H1 (cell line): ENCODE measurements at regions not wholly inside any gene's neighbourhood (a gene's known extent, or its start where the extent isn't known, plus 50 kb on each side); places are given as distances from the start of the nearest gene placed in this dataset.
"Not testable (repeated sequence)": the region's sequence is repeated elsewhere in the genome, so short reads cannot be mapped to it uniquely, and the experiment has no call there.

ENCODE experiments used
- CTCF ChIA-PET: fragments of 300-600 bp; sonication (Branson Sonifier 250); formaldehyde crosslinking; loops from one replicate; lab custom pipeline; 2021; ENCODE audit not compliant: partially characterized antibody; lab: Charles Lee
- POLR2A ChIA-PET: fragments of 300-600 bp; sonication (Branson Sonifier 250); formaldehyde crosslinking; loops from one replicate; lab custom pipeline; 2021; ENCODE audit warnings: inconsistent platforms; ENCODE audit not compliant: partially characterized antibody; lab: Charles Lee
- DNase-seq, 2 experiments: peaks; one replicate each; pipeline versions ENCODE4 v3.0.0 to v3.0.0-alpha.2; 2010 to 2022; ENCODE audit warnings: low spot score in 2 of 2, low read depth in 1 of 2, mixed read lengths in 1 of 2
- FAIRE-seq: peaks from 2 replicates; lab custom pipeline; 2011; peaks lifted over from hg19 to GRCh38; lab: Jason Lieb, UNC
- H2AFZ ChIP-seq: 2 replicates; pipeline ENCODE4 v1.8.1; 2012; ENCODE audit warnings: low read length, inconsistent platforms
- H2AK5ac ChIP-seq: 2 replicates; pipeline ENCODE4 v1.6.1; 2013; ENCODE audit warnings: low read depth, low read length
- H2BK120ac ChIP-seq: replicated peaks from 2 replicates; pipeline ENCODE3; 2013; ENCODE audit warnings: low read depth, low read length, inconsistent platforms
- H2BK12ac ChIP-seq: 2 replicates; pipeline ENCODE4 v1.6.1; 2013; ENCODE audit warnings: low read depth, low read length
- H2BK15ac ChIP-seq: 2 replicates; pipeline ENCODE4 v1.6.1; 2013; ENCODE audit warnings: low read length
- H2BK20ac ChIP-seq: 2 replicates; pipeline ENCODE4 v1.6.1; 2013; ENCODE audit warnings: low read length
- H2BK5ac ChIP-seq: 2 replicates; pipeline ENCODE4 v1.6.1; 2013; ENCODE audit warnings: low read depth, low read length
- H3K14ac ChIP-seq: 2 replicates; pipeline ENCODE4 v1.6.1; 2013; ENCODE audit warnings: inconsistent platforms; ENCODE audit not compliant: insufficient read length
- H3K18ac ChIP-seq: 2 replicates; pipeline ENCODE4 v1.6.1; 2013; ENCODE audit warnings: low read length; ENCODE audit errors: extremely low read depth
- H3K23ac ChIP-seq: 2 replicates; pipeline ENCODE4 v1.6.1; 2013; ENCODE audit warnings: inconsistent platforms; ENCODE audit not compliant: insufficient read length
- H3K23me2 ChIP-seq: 2 replicates; pipeline ENCODE4 v1.6.1; 2013; ENCODE audit warnings: low read depth, low read length
- H3K27ac ChIP-seq: 2 replicates; pipeline ENCODE4 v1.6.1; 2011; ENCODE audit warnings: low read depth, low read length, inconsistent platforms
- H3K27me3 ChIP-seq, 4 experiments: replicated peaks in 1 of 4; 1 replicate in 1 of 4; 2 replicates in 3 of 4; pipeline versions ENCODE4 v1.6.1 to v1.8.1; 2011 to 2013; ENCODE audit warnings: low read length in 3 of 4, mild to moderate bottlenecking in 3 of 4, inconsistent platforms in 2 of 4, mixed read lengths in 2 of 4, moderate library complexity in 1 of 4; ENCODE audit not compliant: control insufficient read depth in 3 of 4, insufficient read depth in 3 of 4; ENCODE audit errors: extremely low read depth in 1 of 4
- H3K36me3 ChIP-seq, 4 experiments: 2 replicates each; pipeline versions ENCODE4 v1.6.1 to v1.8.1; 2011 to 2013; ENCODE audit warnings: mild to moderate bottlenecking in 4 of 4, low read length in 3 of 4, moderate library complexity in 2 of 4, control low read depth in 1 of 4, inconsistent platforms in 1 of 4; ENCODE audit not compliant: insufficient read depth in 4 of 4, control insufficient read depth in 2 of 4
- H3K4ac ChIP-seq: replicated peaks from 2 replicates; pipeline ENCODE3; 2013; ENCODE audit warnings: low read length, low read depth, mixed read lengths, inconsistent platforms; ENCODE audit not compliant: insufficient read length
- H3K4me1 ChIP-seq, 4 experiments: replicated peaks in 1 of 4; 1 replicate in 1 of 4; 2 replicates in 3 of 4; pipeline versions ENCODE4 v1.6.1 to v1.8.1; 2011 to 2013; ENCODE audit warnings: low read length in 3 of 4, inconsistent platforms in 2 of 4, mixed read lengths in 1 of 4; ENCODE audit not compliant: insufficient read depth in 4 of 4, control insufficient read depth in 3 of 4
- H3K4me2 ChIP-seq, 2 experiments: 2 replicates each; pipeline versions ENCODE4 v1.6.1 to v1.8.1; 2011 to 2013; ENCODE audit warnings: low read depth in 2 of 2, low read length in 2 of 2, control low read depth in 1 of 2, inconsistent platforms in 1 of 2, mild to moderate bottlenecking in 1 of 2; ENCODE audit not compliant: insufficient read depth in 1 of 2
- H3K4me3 ChIP-seq, 4 experiments: fragments of 200-600, 300-600 bp in 1 of 4; sonication (generic), shearing (Covaris generic), sonication (Bioruptor Twin) in 1 of 4; 2 replicates each; pipeline versions ENCODE4 v1.5.1 to v1.8.1; 2011 to 2016; ENCODE audit warnings: low read length in 4 of 4, low read depth in 3 of 4, control low read depth in 2 of 4, inconsistent platforms in 2 of 4, mild to moderate bottlenecking in 2 of 4, mixed read lengths in 1 of 4, moderate library complexity in 1 of 4; ENCODE audit not compliant: insufficient read depth in 2 of 4; ENCODE audit errors: extremely low read depth in 1 of 4
- H3K56ac ChIP-seq: replicated peaks from 2 replicates; pipeline ENCODE3; 2013; ENCODE audit warnings: low read depth, mild to moderate bottlenecking, mixed read lengths, low read length, inconsistent platforms; ENCODE audit not compliant: insufficient read length
- H3K79me1 ChIP-seq: 2 replicates; pipeline ENCODE4 v1.6.1; 2013; ENCODE audit warnings: low read depth, low read length, control low read depth
- H3K79me2 ChIP-seq, 2 experiments: 2 replicates each; pipeline versions ENCODE4 v1.6.1 to v1.8.1; 2012 to 2013; ENCODE audit warnings: low read length in 2 of 2, mild to moderate bottlenecking in 2 of 2, inconsistent platforms in 1 of 2; ENCODE audit not compliant: insufficient read depth in 2 of 2, control insufficient read depth in 1 of 2
- H3K9ac ChIP-seq, 4 experiments: replicated peaks in 1 of 4; 1 replicate in 1 of 4; 2 replicates in 3 of 4; pipeline versions ENCODE4 v1.6.1 to v1.8.1; 2011 to 2013; ENCODE audit warnings: low read depth in 3 of 4, low read length in 3 of 4, control low read depth in 2 of 4, mild to moderate bottlenecking in 2 of 4, moderate library complexity in 2 of 4, inconsistent platforms in 1 of 4; ENCODE audit errors: extremely low read depth in 1 of 4
- H3K9me3 ChIP-seq, 2 experiments: 2 replicates each; pipeline versions ENCODE4 v1.6.1 to v1.8.1; 2012 to 2013; ENCODE audit warnings: mild to moderate bottlenecking in 2 of 2, moderate library complexity in 2 of 2, control low read depth in 1 of 2, inconsistent platforms in 1 of 2, low read depth in 1 of 2, low read length in 1 of 2, mixed read lengths in 1 of 2; ENCODE audit not compliant: insufficient read depth in 2 of 2
- H4K20me1 ChIP-seq, 2 experiments: replicated peaks in 1 of 2; 2 replicates each; pipeline versions ENCODE3 to v1.8.1; 2011 to 2013; ENCODE audit warnings: inconsistent platforms in 2 of 2, low read length in 2 of 2, mild to moderate bottlenecking in 1 of 2; ENCODE audit not compliant: insufficient read depth in 2 of 2, control insufficient read depth in 1 of 2
- H4K5ac ChIP-seq: 2 replicates; pipeline ENCODE4 v1.6.1; 2013; ENCODE audit warnings: low read length, low read depth, mixed read lengths, inconsistent platforms; ENCODE audit not compliant: insufficient read length
- H4K8ac ChIP-seq: 2 replicates; pipeline ENCODE4 v1.8.0; 2013; ENCODE audit warnings: mild to moderate bottlenecking, moderate library complexity, low read length, inconsistent platforms; ENCODE audit not compliant: insufficient read depth; ENCODE audit errors: extremely low read depth
- H4K91ac ChIP-seq: replicated peaks from 2 replicates; pipeline ENCODE3; 2013; ENCODE audit warnings: low read length, mixed read lengths, inconsistent platforms; ENCODE audit not compliant: insufficient read length
- WGBS, 2 experiments: shearing (Covaris generic) in 1 of 2; methylation state at CpG; one replicate each; pipeline versions ENCODE4 v1.1.6 to v1.1.7; 2013 to 2015; ENCODE audit warnings: low lambda C conversion rate in 2 of 2, mixed read lengths in 2 of 2, inconsistent platforms in 1 of 2, low coverage in 1 of 2, missing lambda C conversion rate in 1 of 2; ENCODE audit not compliant: insufficient replicate concordance in 2 of 2, insufficient coverage in 1 of 2, insufficient read length in 1 of 2; ENCODE audit errors: extremely low coverage in 1 of 2, missing lambda C conversion rate in 1 of 2; 5-methylcytosine and 5-hydroxymethylcytosine counted together

DNA sequence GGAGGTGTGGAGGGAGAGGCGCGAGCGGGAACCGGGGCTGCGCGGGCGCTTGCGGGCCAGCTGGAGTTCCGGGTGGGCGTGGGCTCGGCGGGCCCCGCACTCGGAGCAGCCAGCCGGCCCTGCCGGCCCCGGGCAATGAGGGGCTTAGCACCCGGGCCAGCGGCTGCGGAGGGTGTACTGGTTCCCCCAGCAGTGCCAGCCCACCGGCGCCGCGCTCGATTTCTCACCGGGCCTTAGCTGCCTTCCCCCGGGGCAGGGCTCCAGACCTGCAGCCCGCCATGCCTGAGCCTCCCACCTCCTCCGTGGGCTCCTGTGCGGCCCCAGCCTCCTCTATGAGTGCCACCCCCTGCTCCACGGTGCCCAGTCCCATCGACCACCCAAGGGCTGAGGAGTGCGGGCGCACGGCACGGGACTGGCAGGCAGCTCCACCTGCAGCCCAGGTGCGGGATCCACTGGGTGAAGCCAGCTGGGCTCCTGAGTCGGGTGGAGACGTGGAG, 141.4 kb downstream of the SPRY1 start:
- H4K8ac ChIP-seq, H3K4me1 ChIP-seq, H3K36me3 ChIP-seq, H3K27ac ChIP-seq, H2BK15ac ChIP-seq, H2AFZ ChIP-seq, H3K23ac ChIP-seq, H2BK120ac ChIP-seq, H3K18ac ChIP-seq, H4K5ac ChIP-seq, H3K4ac ChIP-seq, H4K91ac ChIP-seq, H3K9ac ChIP-seq, H2BK5ac ChIP-seq, H3K4me2 ChIP-seq, H4K20me1 ChIP-seq, DNase-seq, H3K4me3 ChIP-seq, H3K23me2 ChIP-seq, H3K9me3 ChIP-seq, H3K14ac ChIP-seq, FAIRE-seq, H2BK12ac ChIP-seq, H3K56ac ChIP-seq, H3K79me1 ChIP-seq, H3K27me3 ChIP-seq, POLR2A ChIA-PET, H2AK5ac ChIP-seq, H3K79me2 ChIP-seq, H2BK20ac ChIP-seq: not testable (repeated sequence)
- 93% methylated on average over 17 of the region's 39 CpGs; no CpG with 5 or more reads in 1 of the 2 experiments for WGBS, 2 experiments
- CTCF ChIA-PET, result interaction anchor here (1.1 to 1.6 kb wide), 4 partner anchors 17 to 147 kb away, joined by 3 to 4 read pairs (median 4); no protein-coding TSS in a partner anchor
